ENCODE measurements at regions not wholly inside any gene's neighbourhood (a gene's known extent, or its start where the extent isn't known, plus 50 kb on each side); places are given as distances from the start of the nearest gene placed in this dataset.

DNA sequence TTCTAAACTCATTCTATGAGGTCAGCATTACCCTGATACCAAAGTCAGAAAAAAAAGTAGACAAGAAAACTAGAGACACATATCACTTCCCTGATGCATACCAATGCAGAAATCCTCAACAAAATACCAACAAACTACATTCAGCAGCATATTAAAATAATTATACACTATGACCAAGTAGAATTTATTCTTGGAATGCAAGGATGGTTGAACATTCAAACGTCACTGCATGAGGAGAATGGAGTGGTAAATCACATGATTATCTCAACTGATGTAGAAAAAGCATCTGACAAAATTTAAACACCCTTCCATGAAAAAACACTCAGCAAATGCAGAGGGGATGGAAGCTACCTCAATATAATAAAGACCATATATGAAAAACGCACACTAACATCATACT, 155.0 kb upstream of the KCNJ18 start:
- TF ChIP-seq, protein P1, sequence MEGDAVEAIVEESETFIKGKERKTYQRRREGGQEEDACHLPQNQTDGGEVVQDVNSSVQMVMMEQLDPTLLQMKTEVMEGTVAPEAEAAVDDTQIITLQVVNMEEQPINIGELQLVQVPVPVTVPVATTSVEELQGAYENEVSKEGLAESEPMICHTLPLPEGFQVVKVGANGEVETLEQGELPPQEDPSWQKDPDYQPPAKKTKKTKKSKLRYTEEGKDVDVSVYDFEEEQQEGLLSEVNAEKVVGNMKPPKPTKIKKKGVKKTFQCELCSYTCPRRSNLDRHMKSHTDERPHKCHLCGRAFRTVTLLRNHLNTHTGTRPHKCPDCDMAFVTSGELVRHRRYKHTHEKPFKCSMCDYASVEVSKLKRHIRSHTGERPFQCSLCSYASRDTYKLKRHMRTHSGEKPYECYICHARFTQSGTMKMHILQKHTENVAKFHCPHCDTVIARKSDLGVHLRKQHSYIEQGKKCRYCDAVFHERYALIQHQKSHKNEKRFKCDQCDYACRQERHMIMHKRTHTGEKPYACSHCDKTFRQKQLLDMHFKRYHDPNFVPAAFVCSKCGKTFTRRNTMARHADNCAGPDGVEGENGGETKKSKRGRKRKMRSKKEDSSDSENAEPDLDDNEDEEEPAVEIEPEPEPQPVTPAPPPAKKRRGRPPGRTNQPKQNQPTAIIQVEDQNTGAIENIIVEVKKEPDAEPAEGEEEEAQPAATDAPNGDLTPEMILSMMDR (IDR thresholded peaks at IDR 0.05), result no peak
- TF ChIP-seq POLR2A (IDR thresholded peaks at IDR 0.05), result no peak

Data from breast epithelium (tissue), 3 donors.